HCT116 (cell line): ENCODE measurements at regions not wholly inside any gene's neighbourhood (a gene's known extent, or its start where the extent isn't known, plus 50 kb on each side); places are given as distances from the start of the nearest gene placed in this dataset.

Experiments used
- CEBPB ChIP-seq: IDR thresholded peaks from 2 replicates; pipeline ENCODE4 v1.6.1; 2012; ENCODE audit warnings: low read depth
- EZH2phosphoT487 ChIP-seq: fragments of 200-600 bp; IDR thresholded peaks from 2 replicates; pipeline ENCODE4 v1.6.1; 2018; ENCODE audit warnings: antibody characterized with exemption, borderline replicate concordance
- POLR2A ChIP-seq: IDR thresholded peaks from 2 replicates; pipeline ENCODE4 v1.7.0; 2011; ENCODE audit warnings: borderline replicate concordance; ENCODE audit not compliant: insufficient read depth, insufficient read length; ENCODE audit errors: extremely low read depth
- RAD21 ChIP-seq: IDR thresholded peaks from 2 replicates; pipeline ENCODE4 v1.6.1; 2012; ENCODE audit warnings: low read depth, mild to moderate bottlenecking
- SIN3A ChIP-seq: IDR thresholded peaks from 2 replicates; pipeline ENCODE4 v1.6.1; 2012; ENCODE audit warnings: low read depth
- SP1 ChIP-seq: IDR thresholded peaks from 2 replicates; pipeline ENCODE4 v1.6.1; 2012; ENCODE audit warnings: low read depth
- TCF7L2 ChIP-seq: IDR thresholded peaks from 2 replicates; pipeline ENCODE4 v1.7.0; 2011; ENCODE audit warnings: borderline replicate concordance, inconsistent platforms; ENCODE audit not compliant: insufficient read depth, insufficient read length; ENCODE audit errors: extremely low read depth
- YY1 ChIP-seq: IDR thresholded peaks from 2 replicates; pipeline ENCODE4 v1.6.1; 2011; ENCODE audit warnings: low read length, low read depth, moderate library complexity, mild to moderate bottlenecking; ENCODE audit not compliant: insufficient replicate concordance; ENCODE audit errors: extremely low read depth
- ZNF274 ChIP-seq: fragments of 200-500 bp; sonication (Bioruptor generic); IDR thresholded peaks from 2 replicates; pipeline ENCODE4 v1.6.1; 2014; ENCODE audit warnings: mild to moderate bottlenecking, low read depth, low read length, inconsistent platforms
- TF ChIP-seq, protein P1 (sequence below), 3 experiments: fragments of 200-600 bp in 1 of 3; sonication (generic) in 1 of 3; IDR thresholded peaks in 2 of 3; conservative IDR thresholded peaks in 1 of 3; 2 replicates each; pipeline ENCODE4 v1.5.1; 2012 to 2017; ENCODE audit warnings: low read depth in 2 of 3, low read length in 2 of 3, antibody characterized with exemption in 1 of 3, borderline replicate concordance in 1 of 3, control low read depth in 1 of 3, mild to moderate bottlenecking in 1 of 3, mixed read lengths in 1 of 3, mixed run types in 1 of 3, moderate library complexity in 1 of 3; ENCODE audit not compliant: insufficient read depth in 1 of 3
- TF ChIP-seq, protein P2 (sequence below): IDR thresholded peaks from 2 replicates; pipeline ENCODE4 v1.6.1; 2012
- TF ChIP-seq, protein P3 (sequence below): IDR thresholded peaks from 2 replicates; pipeline ENCODE4 v1.6.1; 2012

DNA sequence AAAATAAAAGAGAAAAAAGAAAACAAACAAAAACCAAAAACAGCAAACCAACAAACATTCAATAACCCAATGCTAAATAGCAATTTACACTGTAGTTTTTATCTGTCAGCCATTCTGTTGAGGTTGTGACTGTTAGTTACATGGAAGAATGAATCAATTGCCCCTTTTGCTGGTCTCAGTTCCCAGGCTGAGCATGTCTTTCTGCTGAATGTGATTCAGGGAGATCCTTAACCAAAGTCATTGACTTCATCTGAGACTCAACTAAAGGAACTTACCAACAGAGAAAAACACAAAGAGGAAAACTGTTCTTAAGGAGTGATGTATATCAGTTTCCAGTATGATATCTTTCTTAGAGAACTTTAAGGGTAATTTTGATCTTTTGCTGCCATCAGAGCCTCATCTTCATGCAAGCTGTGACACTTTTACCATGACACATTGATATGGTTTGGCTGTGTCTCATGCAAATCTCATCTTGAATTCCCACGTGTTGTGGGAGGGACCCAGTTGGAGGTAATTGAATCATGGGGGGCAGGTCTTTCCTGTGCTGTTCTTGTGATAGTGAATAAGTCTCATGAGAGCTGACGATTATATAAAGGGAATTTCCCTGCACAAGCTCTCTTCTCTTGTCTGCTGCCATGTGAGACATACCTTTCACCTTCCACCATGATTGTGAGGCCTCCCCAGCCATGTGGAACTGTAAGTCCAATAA lies 469.8 kb downstream of the KIF20B start:
- no peak for TF ChIP-seq EZH2phosphoT487
- no peak for TF ChIP-seq POLR2A
- TF ChIP-seq, protein P1, sequence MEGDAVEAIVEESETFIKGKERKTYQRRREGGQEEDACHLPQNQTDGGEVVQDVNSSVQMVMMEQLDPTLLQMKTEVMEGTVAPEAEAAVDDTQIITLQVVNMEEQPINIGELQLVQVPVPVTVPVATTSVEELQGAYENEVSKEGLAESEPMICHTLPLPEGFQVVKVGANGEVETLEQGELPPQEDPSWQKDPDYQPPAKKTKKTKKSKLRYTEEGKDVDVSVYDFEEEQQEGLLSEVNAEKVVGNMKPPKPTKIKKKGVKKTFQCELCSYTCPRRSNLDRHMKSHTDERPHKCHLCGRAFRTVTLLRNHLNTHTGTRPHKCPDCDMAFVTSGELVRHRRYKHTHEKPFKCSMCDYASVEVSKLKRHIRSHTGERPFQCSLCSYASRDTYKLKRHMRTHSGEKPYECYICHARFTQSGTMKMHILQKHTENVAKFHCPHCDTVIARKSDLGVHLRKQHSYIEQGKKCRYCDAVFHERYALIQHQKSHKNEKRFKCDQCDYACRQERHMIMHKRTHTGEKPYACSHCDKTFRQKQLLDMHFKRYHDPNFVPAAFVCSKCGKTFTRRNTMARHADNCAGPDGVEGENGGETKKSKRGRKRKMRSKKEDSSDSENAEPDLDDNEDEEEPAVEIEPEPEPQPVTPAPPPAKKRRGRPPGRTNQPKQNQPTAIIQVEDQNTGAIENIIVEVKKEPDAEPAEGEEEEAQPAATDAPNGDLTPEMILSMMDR (IDR thresholded peaks at IDR 0.05 in 2 of 3, conservative IDR thresholded peaks at IDR 0.05 in 1 of 3; ENCODE audit: borderline replicate concordance in 1 of 3, insufficient read depth in 1 of 3, low read depth in 2 of 3, low read length in 2 of 3): no peak
- TF ChIP-seq SP1: no peak
- no peak for TF ChIP-seq CEBPB
- no peak for TF ChIP-seq YY1
- TF ChIP-seq RAD21: no peak
- no peak for TF ChIP-seq TCF7L2
- no peak for TF ChIP-seq SIN3A
- TF ChIP-seq, protein P2, sequence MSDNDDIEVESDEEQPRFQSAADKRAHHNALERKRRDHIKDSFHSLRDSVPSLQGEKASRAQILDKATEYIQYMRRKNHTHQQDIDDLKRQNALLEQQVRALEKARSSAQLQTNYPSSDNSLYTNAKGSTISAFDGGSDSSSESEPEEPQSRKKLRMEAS: no peak
- TF ChIP-seq, protein P3, sequence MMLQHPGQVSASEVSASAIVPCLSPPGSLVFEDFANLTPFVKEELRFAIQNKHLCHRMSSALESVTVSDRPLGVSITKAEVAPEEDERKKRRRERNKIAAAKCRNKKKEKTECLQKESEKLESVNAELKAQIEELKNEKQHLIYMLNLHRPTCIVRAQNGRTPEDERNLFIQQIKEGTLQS: no peak
- TF ChIP-seq ZNF274: no peak
